NCI-H2196 treated with DMSO at 0.1 percent for 48 hours (cell line): ENCODE measurements at regions not wholly inside any gene's neighbourhood (a gene's known extent, or its start where the extent isn't known, plus 50 kb on each side); places are given as distances from the start of the nearest gene placed in this dataset.
"Not testable (repeated sequence)": the region's sequence is repeated elsewhere in the genome, so short reads cannot be mapped to it uniquely, and the experiment has no call there.

Experiments used
- DNase-seq: peaks from one replicate; lab custom pipeline; 2025; ENCODE audit not compliant: unreplicated experiment; lab: John Stamatoyannopoulos, UW

DNA sequence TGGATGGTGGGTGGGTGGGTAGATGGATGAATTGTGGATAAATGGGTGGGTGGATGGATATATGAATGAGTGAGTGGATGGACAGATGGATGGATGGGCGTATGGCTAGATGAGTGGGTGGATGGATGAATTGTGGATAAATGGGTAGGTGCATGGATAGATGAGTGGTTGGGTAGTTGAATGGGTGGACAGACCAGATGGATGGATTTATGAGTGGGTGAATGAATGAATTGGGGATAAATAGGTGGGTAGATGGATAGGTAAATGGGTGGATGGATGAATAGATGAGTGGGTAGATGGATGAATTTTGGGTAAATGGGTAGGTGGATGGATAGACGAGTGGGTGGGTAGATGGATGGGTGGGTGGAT, 108.7 kb downstream of the NPIPB11 start:
- not testable (repeated sequence) for DNase-seq

DNA sequence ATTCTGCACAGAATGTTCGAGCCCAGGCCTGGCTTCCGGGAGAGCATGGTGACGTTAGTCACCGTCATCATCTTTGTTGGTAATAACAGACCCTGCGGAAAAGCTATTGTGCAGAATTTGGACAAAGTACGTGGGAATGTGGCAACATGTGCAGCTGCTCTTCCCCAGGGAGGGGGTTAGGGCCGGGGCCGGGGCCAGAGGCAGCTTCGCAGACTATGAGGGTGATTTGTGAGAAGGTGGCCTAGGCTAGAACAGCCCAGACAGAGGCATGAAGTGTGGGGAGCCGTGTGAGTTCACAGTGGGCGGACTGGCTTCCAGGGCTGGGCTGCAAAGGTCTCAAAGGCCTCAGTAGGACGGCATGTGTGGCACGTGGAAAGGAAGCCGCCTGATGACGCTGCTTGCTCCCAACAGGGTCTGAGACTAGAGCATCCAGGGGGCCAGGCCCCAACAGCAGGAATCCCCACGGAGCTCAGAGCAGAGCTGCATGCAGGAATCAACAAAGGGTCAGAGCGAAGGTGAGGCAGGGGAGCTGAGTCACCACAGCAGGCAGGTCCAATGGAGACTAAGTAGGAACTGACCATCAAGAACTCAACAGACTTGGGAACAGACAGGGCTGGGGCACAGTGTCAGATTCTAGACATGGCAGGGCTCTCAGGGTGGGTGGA, 109.2 kb downstream of the NPIPB11 start:
- not testable (repeated sequence) for DNase-seq

DNA sequence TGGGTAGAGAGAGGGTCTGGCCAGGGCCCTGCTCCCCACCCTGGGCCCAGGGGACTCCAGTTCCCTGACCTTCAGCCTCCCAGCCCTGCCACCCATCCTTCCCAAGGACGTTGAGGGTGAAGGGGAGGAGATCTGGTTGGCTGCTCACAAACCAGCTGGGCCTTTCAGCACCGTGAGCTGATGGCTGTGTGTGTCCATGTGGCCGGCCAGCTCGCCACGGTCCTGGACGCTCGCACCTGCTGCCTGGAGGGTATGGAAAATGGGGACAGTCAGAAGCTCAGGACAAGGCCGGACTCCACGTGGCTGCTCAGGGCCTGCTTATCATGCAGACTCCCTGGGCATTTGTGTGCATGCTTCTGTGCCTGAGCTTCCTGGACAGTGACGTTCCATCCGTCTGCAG, 110.3 kb downstream of the NPIPB11 start:
- not testable (repeated sequence) for DNase-seq

DNA sequence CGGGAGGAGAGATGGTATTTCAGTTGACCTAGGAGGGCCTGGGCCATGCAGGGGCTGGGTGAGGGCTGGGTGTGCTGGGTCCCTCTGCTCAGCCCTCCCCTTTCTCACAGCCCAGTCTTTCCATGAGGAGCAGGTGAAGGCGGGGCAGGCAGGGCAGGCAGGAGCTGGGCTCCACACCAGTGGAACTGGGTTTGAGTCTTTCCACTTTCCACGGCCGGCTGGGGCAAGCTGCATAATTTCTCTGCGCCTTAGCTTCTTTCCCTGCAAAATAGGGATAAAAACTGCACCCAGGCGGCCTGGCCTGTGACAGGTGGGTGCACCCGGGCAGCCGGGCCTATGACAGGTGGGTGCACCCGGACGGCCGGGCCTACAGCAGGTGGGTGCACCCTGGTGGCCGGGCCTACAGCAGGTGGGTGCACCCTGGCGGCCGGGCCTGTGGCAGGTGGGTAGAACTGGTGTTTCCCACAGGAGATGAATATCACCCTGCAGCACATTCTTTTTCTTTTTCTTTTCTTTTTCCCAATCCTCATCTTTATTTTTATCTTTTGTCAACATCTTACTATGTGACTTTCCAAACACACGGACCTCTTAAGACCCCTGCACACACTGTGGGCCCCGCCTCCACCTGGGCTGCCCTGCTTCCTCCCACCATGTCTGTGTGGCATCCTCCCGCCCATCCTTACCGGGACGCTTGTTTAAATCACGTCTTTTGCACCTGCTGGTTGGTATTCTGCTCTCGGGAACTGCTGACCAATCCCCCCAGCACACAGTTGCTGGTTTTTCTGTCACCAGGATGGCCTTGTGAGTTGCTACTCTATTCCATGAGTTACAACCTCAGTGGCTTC, 111.3 kb downstream of the NPIPB11 start:
- not testable (repeated sequence) for DNase-seq

DNA sequence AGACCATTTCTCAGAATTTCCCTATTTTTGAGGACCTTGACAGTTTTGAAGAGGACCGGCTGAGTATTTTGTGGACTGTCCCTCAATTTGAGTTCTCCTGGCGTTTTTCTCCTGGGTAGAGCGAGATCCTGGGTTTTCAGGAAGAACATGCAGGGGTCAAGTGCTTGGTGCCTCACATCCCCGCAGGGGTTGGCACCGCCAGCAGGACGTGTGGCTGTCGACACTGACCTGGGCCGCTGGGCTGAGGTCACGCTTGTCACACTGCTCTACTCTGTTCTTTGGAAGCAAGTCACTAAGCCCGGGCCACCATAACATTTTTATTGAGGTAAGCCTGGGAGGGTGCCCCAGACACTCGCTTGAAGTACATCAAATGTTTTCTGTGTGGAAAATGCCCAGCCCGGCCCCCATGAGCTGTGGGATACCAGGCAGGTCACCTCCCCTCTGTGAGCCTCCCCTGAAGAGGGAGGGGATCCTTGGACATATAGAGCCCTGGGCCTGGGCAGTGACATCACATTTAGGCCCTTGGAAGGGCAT, 112.0 kb downstream of the NPIPB11 start:
- not testable (repeated sequence) for DNase-seq

DNA sequence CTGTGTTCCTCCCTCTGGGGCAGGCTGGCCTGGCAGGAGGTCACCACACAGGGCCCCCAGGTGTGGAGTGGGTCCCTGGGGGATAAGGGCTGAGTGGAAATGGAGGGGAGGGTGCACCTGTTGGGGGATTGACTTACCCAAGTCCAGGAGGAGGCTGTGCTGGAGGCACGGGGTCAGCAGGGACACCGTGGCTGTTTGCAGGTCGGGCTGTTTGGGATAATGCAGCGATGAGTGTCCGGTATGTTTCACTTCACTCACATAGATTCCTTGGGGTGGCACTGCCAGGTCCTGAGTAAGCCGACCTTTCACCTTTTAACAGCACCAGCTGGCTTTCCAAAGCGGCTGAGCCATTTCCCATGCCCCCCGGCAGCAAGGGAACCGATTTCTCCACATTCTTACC, 113.0 kb downstream of the NPIPB11 start:
- not testable (repeated sequence) for DNase-seq

DNA sequence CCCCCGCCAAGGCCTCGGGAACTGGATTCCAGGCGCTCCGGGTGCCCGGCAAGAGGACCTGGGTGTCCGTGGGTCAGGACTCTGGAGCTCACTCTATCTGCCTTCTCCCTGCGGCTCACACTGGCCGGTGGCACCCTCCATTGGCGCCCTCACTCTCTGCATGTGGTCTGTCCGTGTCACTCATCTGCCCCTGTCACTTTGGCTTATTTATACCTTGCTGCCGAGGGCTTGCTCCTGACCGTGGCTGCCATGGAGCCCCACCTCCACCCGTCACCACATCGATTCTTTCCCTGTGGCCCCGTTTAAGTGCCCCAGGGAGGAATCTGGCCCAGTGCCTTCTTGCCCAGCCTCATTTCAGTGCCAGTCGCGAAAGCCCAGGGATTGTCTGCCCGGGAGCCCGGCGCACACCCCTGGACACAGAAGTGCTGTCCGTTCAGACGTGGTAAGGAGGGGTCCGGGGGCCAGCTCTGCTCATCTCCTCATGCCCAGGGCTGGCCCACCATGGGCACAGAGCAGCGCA, 113.5 kb downstream of the NPIPB11 start:
- not testable (repeated sequence) for DNase-seq

DNA sequence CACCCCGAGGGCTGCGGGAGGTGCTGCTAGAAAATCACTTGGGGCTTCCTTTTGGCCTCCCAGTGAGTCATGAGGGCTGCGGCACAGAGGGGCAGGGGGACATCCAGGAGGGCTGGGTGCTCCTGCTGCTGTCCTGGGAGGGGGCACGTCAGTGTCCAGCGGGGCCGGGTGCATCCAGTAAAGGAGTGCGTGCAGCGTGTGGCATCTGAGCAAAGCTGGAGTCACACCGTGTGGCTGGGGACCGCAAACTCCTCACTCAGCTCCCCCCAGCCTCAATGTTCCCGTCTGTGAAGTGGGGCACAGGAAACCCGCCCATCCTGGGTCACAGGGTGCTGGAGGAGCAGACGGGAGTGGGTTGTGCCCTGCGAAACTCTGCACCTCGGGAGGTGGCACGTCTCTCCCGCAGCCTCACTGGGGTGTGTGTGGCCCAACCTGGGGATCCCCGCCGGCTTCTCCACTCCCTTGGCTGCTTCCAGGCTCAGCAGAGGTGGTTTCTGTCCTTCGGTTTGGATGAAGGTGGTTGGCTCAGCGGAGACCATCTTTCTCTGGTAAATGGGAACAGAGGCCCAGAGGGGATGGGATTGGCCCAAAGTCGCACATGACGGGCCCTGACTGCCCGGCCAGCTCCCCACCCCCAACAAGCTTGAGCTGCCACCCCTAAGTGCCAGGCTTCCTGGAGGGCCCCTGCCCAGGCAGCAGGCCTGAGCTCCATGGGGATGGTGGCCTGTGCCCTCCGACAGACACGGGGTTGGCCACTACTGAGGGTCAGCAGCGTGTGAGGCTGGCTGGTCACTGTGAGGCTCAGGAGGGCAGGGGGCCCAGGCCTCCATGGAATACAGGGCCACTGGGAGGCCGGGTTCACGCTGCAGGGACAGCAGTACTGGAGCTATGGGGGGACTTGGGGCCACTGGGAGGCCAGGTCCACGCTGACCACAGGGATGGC, 114.9 kb downstream of the NPIPB11 start:
- DNase-seq, result not testable (repeated sequence)

DNA sequence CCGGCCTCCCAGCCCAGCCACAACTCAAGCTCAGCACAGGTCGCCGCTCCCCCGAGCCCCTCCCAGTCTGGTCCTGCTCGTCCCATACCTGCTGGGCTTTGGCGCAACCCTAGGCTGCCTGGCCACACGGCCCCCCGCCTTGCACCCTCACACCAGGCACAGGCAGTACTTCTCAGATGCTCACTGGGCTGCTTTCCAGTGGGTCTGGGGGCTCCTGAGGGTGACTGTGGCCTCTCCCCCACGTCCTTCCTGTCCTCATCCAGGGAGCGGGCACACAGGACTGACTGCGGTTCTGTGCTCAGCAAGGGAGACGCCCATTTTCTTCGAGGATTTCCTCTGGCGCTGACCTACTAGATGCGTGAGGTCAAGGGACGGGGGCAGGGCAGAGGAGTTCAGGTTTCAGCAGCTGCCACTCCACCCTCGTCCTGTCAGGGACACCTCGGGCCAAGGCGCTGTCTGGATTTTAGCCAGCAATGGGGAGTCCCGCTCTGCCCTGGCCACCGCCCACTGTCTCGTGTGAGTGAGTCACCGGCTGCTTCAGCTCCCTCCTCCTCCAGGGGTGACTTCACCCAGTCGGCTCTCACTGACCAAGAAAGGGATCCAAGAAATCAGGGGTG, 115.8 kb downstream of the NPIPB11 start:
- DNase-seq, result peak; percentile 81

DNA sequence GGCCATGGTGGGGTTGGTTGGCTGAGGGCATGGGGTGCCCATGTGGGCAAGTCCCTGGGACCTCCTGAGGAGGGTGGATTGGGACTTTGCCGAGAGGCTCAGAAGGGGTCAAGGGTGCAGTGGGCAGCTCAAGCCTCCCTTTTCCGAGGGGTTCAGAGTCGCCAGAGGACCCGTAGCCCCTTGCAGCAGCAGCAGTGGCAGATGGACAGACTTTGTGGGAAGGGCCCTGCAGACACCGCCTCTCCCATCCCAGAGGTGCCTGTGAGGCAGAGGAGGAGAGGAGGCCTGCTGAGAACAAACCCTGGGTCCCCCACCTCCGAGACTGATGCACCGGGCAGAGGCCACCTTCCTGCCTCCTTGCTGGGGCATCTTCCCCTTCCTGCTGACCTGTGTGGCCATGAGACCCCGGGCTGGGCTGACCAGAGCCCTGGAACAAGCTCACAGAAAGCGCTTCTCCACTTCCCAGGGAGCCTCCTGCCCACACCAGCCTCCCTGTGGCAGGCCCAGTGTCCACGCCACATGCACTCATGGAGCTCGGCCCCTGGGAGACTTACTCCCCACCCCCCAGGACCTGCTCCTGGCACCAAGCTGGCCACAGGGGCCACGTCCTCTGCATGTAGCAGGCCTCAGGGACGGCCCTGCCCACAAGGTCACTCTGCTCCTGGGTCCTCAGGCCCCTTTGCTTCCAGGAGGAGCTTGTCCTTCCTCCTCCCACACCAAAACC, 116.8 kb downstream of the NPIPB11 start:
- DNase-seq, result not testable (repeated sequence)

DNA sequence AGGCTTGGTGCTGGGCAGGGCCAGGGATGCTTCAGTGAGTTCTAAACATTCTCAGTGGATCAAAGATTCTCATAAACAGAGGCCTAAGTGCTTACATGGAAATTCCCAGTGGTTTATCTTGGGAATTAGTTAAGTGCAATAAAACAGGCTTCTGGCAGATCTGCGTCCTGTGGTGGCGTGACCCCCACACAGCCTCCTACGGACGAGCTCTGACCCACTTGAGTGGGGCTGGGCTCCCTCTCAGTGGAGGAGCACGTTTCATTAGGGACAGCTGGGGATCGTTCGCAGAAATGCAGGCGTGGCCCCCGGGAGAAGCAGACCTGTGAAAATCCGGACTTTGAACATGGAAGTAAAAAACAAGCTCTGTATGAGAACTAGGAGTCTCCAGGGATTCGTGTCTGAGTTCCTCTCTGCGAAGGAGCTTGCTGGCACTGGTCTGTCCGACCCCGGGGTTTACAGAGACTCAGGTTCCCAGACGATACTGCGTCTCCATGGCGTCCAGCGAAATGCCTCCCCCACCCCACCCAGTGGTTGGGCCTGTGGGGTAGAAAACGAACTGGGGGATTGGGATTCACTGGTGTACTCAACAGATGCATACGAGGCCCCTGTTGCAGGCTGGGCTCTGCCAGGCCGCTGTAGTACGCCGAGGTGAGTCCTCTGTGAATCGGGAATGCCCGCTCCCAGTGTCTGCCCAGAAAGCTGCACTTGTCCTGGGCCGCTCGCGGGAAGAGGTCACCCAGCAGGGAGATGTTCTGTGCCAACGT, 117.6 kb downstream of the NPIPB11 start:
- not testable (repeated sequence) for DNase-seq

DNA sequence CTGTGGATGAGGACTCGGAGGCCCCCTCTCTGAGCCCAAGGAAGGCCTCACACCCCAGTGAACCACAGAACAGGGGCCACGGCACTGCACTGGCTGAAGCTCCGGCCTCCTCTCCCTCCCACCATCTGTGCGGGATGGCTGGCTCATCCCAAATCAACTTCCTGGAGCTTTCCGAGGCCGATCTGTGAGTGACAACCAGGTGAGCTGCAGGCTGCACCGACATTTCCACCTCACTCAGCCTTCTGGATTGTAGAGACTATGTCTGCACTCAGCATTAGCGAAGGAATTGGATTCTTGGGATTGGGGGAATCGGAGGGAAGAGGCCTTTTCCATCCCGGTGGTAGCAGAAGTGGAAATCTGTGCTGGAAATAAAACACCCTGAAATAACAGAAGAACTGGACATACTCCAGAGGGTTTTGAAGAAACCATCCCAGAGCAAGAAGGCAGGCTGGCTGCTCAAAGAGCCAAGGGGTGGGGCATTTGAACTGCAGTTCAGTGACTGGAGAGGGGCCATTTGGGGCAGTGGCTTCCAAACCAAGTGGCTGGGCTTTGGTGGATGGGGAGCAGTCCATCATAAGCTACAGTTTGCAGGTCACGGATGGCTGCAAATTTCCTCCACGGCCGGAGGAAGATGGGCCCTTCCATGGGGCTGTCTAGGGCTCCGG, 118.5 kb downstream of the NPIPB11 start:
- DNase-seq, result not testable (repeated sequence)

DNA sequence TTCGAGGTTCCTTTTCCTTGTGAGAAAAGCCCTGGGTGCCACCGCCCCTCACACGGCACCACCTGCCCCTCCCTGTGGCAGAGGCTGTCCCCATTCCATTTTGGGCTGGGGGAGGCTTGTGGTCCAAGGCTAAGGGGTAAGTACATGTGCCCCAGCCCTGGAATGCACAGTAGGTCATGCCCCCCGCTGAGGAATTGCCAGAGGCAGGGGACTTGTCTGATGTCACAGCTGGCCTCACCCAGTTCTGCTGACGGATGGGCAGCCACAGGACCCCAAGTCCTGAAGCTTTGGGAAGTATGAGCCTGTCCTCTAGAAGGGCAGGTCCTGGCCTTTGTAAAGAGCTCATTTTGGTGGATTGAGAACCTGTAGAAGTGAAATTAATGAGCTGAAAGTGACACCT, 119.3 kb downstream of the NPIPB11 start:
- DNase-seq, result not testable (repeated sequence)

DNA sequence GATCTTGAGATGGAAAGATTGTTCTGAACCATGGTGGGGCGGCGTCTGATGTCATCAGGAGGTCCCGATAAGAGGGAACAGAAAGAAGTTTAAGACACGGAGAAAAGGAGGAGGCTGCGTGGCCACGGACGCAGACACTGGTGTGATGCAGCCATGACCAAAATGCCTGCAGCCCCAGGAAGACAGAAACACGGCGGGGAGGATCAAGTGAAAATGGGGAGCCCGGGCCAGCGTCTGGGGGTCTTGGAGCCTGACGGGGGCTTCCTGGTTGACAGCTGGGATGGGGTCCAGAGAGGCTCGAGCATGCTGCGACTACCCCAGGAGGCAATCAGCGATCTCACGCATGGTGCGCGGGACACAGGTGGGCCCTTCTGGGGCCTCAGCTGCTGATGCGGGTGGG, 119.7 kb downstream of the NPIPB11 start:
- not testable (repeated sequence) for DNase-seq

DNA sequence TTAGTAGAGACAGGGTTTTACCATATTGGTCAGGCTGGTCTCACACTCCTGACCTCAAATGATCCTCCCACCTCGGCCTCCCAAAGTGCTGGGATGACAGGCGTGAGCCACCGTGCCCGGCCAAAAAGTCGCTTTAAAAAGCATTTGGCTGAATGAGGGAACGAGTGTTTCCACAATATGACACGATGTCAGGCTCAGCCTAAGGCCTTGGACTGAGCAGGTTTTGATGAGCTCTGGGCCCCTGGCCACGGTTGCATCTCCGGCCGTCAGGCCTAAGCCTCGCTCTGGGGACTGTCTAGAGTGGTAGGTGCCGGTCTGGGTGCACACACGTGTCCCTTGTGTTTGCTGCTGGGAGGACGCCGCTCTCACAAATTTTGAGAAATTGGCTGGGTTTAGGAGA, 120.3 kb downstream of the NPIPB11 start:
- not testable (repeated sequence) for DNase-seq

DNA sequence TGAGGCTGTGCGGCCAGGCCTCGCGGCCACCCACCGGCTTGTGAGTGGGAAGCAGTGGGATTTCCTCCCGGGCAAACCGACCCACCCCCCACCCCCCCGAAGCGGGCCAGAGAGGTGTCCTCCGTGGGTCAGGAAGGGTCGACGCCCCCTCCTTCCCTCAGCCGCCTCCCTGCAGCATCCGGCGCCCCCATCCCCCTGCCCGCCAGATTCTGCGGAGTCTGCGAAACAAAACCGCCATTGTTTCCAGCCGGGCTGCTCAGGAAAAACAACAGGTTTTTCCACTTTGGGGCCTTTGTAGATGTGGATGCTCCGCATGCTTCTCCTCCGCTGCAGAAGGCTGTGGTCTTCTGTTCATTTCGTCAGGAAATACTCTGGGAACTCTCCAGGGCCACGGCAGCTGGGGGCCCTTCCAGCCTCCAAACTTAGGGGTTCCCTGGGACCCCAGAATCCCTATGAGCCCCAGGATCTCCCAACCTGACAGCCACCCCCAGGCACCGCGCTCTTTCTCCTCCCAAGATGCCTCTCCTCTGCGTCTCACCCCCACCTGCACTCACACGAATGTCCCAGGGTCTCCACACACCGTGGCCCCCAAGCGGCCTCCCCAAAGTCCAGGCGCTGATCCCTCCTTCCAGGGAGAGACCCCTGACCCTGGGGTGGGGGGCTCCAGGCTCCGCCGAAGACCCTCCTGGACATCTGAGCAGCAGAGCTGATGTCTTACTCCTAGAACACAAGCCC, 121.2 kb downstream of the NPIPB11 start:
- DNase-seq, result not testable (repeated sequence)

DNA sequence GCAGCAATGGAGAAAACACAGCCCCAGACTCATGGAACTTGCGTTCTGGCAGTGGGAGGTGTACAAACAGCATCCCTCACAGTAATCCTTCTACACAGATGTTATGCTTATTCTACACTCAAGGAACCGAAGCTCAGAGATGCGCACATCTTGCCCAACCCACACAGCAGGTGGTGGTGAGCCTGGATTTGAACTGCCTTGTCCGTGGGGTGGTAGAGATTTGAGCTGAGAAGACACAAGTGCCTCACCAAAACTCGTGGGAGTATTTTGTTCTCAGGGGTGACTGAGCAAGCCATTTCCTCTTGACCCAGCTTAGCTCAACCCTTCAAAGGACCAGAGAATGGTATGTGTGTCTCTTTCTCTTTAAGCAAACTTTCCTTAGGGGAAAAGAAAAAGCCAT, 121.8 kb downstream of the NPIPB11 start:
- DNase-seq, result not testable (repeated sequence)

DNA sequence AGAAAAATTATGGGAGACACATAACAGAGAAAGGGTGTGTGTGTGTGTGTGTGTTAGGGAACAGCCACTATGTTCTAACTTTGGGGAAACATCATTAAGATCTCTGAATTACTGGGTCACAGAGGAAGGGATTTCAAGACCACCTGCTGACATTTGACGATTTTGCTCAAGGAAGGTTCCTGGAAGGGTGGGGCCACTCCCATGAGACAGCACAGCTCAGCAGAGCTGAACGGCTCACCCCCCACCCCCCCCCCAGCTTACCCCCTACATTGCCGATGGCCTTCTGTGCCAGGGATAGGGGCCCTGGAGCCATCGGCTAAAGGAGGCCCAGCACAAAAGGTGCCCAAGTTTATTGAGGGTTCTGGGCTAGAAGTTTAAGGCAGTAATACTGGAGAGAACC, 122.4 kb downstream of the NPIPB11 start:
- DNase-seq, result not testable (repeated sequence)
